ENCODE measurements at regions not wholly inside any gene's neighbourhood (a gene's known extent, or its start where the extent isn't known, plus 50 kb on each side); places are given as distances from the start of the nearest gene placed in this dataset.

GRCh38 chr3:4030624-4031023 is 231.4 kb downstream of the LRRN1 start:
- no peak for TF ChIP-seq CTCF (IDR thresholded peaks at IDR 0.05)
- TF ChIP-seq POLR2A (IDR thresholded peaks at IDR 0.05): no peak
- TF ChIP-seq EP300 (IDR thresholded peaks at IDR 0.05): no peak

All from tibial nerve (tissue), 4 donors.